Calu3 (cell line): ENCODE measurements at regions not wholly inside any gene's neighbourhood (a gene's known extent, or its start where the extent isn't known, plus 50 kb on each side); places are given as distances from the start of the nearest gene placed in this dataset.

Experiments
- BruUV-seq: library from RNA; stranded (reverse); fragments of 400-500 nt; replicated peaks from 2 replicates; lab custom pipeline; 2021; lab: Mats Ljungman, UMichigan
- CTCF ChIA-PET: fragments of 300-600 bp; sonication (Branson Sonifier 250); formaldehyde crosslinking; loops from one replicate; lab custom pipeline; 2022; ENCODE audit warnings: antibody characterized with exemption; lab: Charles Lee
- DNase-seq: peaks from one replicate; pipeline ENCODE4 v3.0.0; 2022
- H3K27ac Mint-ChIP-seq: one replicate; pipeline ENCODE4 v1.8.0; 2022; ENCODE audit warnings: mixed read lengths; ENCODE audit not compliant: unreplicated experiment
- H3K27me3 Mint-ChIP-seq: one replicate; pipeline ENCODE4 v1.8.0; 2022; ENCODE audit warnings: mixed read lengths; ENCODE audit not compliant: unreplicated experiment
- H3K36me3 Mint-ChIP-seq: one replicate; pipeline ENCODE4 v1.8.0; 2022; ENCODE audit warnings: mild to moderate bottlenecking, moderate library complexity, mixed read lengths; ENCODE audit not compliant: insufficient read depth, unreplicated experiment
- H3K4me1 Mint-ChIP-seq: one replicate; pipeline ENCODE4 v1.8.0; 2022; ENCODE audit warnings: mild to moderate bottlenecking, low read depth, mixed read lengths; ENCODE audit not compliant: unreplicated experiment
- H3K4me3 Mint-ChIP-seq: one replicate; pipeline ENCODE4 v1.8.0; 2022; ENCODE audit warnings: mild to moderate bottlenecking, low read depth, moderate library complexity, mixed read lengths; ENCODE audit not compliant: unreplicated experiment
- H3K9me3 Mint-ChIP-seq: one replicate; pipeline ENCODE4 v1.8.0; 2022; ENCODE audit warnings: low read depth, mixed read lengths; ENCODE audit not compliant: unreplicated experiment
- CTCF ChIP-seq: fragments of 200-600 bp; IDR thresholded peaks from one replicate; pipeline ENCODE4 v1.8.0; 2022; ENCODE audit warnings: antibody characterized with exemption; ENCODE audit not compliant: unreplicated experiment
- intact Hi-C: fragments of 100-400 bp; cut with micrococcal nuclease; formaldehyde crosslinking; loops from one replicate; pipeline ENCODE4 v1.10.0; 2022; ENCODE audit not compliant: unreplicated experiment

DNA sequence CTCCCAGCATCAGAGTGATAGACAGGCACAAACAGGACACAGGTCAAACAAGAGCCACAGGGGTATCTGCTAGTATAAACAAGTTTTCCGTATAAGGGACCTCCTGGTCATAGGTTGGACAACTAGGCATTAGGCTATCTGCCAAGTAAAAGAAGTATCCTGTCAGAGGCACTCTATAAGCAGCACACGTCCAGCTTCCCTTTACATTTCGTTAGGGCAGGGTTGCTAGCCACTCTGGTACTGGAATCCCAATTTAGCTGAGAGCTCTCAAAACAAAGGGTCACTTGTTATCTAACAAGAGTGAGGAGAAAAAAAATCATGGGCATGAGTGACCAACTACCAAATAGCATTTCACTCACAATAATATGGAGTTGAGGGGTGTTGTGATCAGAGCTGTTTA is 780.7 kb upstream of the DIAPH2 start:
- Mint-ChIP-seq H3K36me3 (no peaks in the 10 kb centered on the region), H3K27ac (no peak overlapping the region), H3K9me3 (peaks cover 9% of the 10 kb centered on the region), H3K4me3 (no peak overlapping the region), H3K27me3 (no peaks in the 10 kb centered on the region), H3K4me1 (no peaks in the 10 kb centered on the region)
- no peak for TF ChIP-seq CTCF
- CTCF ChIA-PET, result no interaction called here
- intact Hi-C loops, result loop anchor here (10.0 kb wide), 1 partner anchor 139 kb away; no protein-coding TSS in a partner anchor
- BruUV-seq, result no TSS peak
- DNase-seq, result no peak

- H3K9me3 Mint-ChIP-seq, result peaks cover 3% of the 10 kb centered on the region
- intact Hi-C loops, result loop anchor here (10.0 kb wide), 1 partner anchor 142 kb away; no protein-coding TSS in a partner anchor
- no peaks in the 10 kb centered on the region for H3K27me3 Mint-ChIP-seq
- TF ChIP-seq CTCF, result no peak
- CTCF ChIA-PET, result no interaction called here
- BruUV-seq, result no TSS peak
- H3K4me1 Mint-ChIP-seq, result no peaks in the 10 kb centered on the region
- no peak overlapping the region for H3K27ac Mint-ChIP-seq
- no peak for DNase-seq
- no peak overlapping the region for H3K4me3 Mint-ChIP-seq
- no peaks in the 10 kb centered on the region for H3K36me3 Mint-ChIP-seq
These were observed 777.6 kb upstream of the DIAPH2 start for GRCh38 chrX:95907081-95907480.

GRCh38 chrX:95911062-95911461 is 773.6 kb upstream of the DIAPH2 start:
- no peak overlapping the region for H3K4me3 Mint-ChIP-seq
- H3K27me3 Mint-ChIP-seq, result no peaks in the 10 kb centered on the region
- BruUV-seq, result no TSS peak
- no peak for TF ChIP-seq CTCF
- H3K9me3 Mint-ChIP-seq, result no peaks in the 10 kb centered on the region
- DNase-seq, result no peak
- H3K27ac Mint-ChIP-seq, result no peak overlapping the region
- H3K4me1 Mint-ChIP-seq, result no peaks in the 10 kb centered on the region
- CTCF ChIA-PET, result no interaction called here
- no peaks in the 10 kb centered on the region for H3K36me3 Mint-ChIP-seq
- intact Hi-C loops, result no loop called here

- Mint-ChIP-seq H3K4me3 (no peak overlapping the region), H3K36me3 (no peaks in the 10 kb centered on the region), H3K4me1 (no peaks in the 10 kb centered on the region), H3K27me3 (no peaks in the 10 kb centered on the region), H3K27ac (no peak overlapping the region), H3K9me3 (peaks cover 4% of the 10 kb centered on the region)
- BruUV-seq, result no TSS peak
- no peak for DNase-seq
- TF ChIP-seq CTCF, result no peak
- CTCF ChIA-PET, result no interaction called here
- intact Hi-C loops, result no loop called here
These were observed 765.0 kb upstream of the DIAPH2 start for GRCh38 chrX:95919605-95920004.
